Subcutaneous abdominal adipose tissue (tissue), 5 donors: ENCODE measurements at regions not wholly inside any gene's neighbourhood (a gene's known extent, or its start where the extent isn't known, plus 50 kb on each side); places are given as distances from the start of the nearest gene placed in this dataset.
"Not testable (repeated sequence)": the region's sequence is repeated elsewhere in the genome, so short reads cannot be mapped to it uniquely, and the experiment has no call there.

Source experiments
- H3K27ac ChIP-seq: one replicate; pipeline ENCODE4 v1.7.0; 2013; ENCODE audit warnings: low read depth, mild to moderate bottlenecking, inconsistent platforms, low read length, moderate library complexity
- H3K27me3 ChIP-seq, 5 donors: one replicate each; pipeline ENCODE4 v1.7.0; 2013; ENCODE audit warnings: low read length in 5 of 5, inconsistent platforms in 1 of 5; ENCODE audit not compliant: control insufficient read depth in 5 of 5, insufficient read depth in 4 of 5
- H3K36me3 ChIP-seq, 5 donors: one replicate each; pipeline ENCODE4 v1.7.0; 2013; ENCODE audit warnings: low read length in 5 of 5; ENCODE audit not compliant: control insufficient read depth in 5 of 5, insufficient read depth in 5 of 5
- H3K4me1 ChIP-seq, 5 donors: one replicate each; pipeline ENCODE4 v1.7.0; 2013; ENCODE audit warnings: low read length in 5 of 5, mild to moderate bottlenecking in 3 of 5, moderate library complexity in 1 of 5; ENCODE audit not compliant: control insufficient read depth in 5 of 5, insufficient read depth in 5 of 5
- H3K4me3 ChIP-seq, 5 donors: one replicate each; pipeline ENCODE4 v1.7.0; 2013; ENCODE audit warnings: low read length in 5 of 5, low read depth in 1 of 5
- H3K9ac ChIP-seq, 5 donors: one replicate each; pipeline ENCODE4 v1.7.0; 2013; ENCODE audit warnings: low read length in 5 of 5, mild to moderate bottlenecking in 4 of 5, moderate library complexity in 3 of 5
- H3K9me3 ChIP-seq, 5 donors: one replicate each; pipeline ENCODE4 v1.7.0; 2013; ENCODE audit warnings: low read length in 5 of 5; ENCODE audit not compliant: control insufficient read depth in 5 of 5
- donor health status: healthy.
- donor health status: healthy.
- donor health status: healthy.
- donor health status: healthy.
- donor health status: healthy.

DNA sequence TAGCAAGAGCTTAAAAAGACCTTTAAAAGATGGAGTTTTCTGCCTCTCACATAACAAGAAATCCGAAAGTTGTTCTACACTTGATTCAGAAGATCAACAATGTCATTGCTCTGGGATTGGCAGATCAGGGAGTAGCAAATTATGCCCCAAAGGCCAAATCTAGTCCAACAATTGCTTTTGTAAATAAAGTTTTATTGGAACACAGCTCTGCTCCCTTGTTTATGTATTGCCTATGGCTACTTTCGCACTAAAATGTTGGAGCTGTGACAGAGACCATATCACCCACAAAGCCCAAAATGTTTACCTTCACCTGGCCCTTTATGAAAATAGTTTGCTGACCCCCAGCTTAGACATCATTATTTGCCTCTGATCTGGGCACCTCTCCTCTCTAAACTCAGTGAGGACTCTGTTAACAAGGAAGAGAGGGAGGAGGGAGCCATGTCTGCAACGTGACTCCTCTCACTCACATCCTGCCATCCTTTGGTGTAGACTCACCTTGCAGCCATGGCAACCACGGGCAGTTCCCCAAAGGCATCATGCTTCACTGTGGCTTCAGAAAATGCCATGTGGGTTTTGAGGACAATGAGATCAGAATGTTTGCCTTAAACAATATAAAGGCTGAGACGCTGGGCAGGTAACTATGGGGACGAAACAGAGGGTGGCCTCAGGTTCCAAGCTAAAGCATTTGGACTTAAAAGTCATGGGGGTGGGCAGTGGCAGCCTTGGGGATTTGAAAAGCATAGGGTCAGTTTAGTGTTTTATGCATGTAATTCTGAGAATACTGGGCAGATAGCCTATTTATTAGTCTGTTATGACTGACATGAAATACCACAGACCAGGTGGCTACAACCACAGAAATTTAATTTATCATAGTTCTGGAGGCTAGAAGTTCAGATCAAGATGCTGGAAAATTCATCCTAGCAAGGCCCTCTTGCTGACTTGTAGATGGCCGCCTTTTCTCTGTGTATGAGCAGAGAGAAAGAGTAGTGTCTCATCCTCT lies 149.7 kb upstream of the TNFAIP3 start:
- no peak overlapping the region for H3K27ac ChIP-seq

DNA sequence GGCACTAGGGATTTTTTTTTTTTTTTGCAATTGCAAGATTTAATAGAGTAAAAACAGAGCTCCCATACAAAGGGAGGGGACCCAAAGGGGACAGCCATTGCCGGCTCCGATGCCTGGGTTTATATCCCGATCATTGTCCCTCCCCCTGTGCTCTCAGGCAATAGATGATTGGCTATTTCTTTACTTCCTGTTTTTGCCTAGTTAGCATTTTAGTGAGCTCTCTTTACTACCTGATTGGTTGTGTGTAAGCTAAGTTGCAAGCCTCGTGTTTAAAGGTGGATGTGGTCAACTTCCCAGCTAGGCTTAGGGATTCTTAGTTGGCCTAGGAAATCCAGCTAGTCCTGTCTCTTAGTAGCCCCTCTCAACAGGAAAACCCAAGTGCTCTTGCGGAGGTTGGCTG lies 148.2 kb upstream of the TNFAIP3 start:
- H3K4me1 ChIP-seq, H3K4me3 ChIP-seq, H3K27me3 ChIP-seq, H3K9ac ChIP-seq, H3K9me3 ChIP-seq, H3K36me3 ChIP-seq, H3K27ac ChIP-seq: not testable (repeated sequence)

More for the DNA sequence above, 149.7 kb upstream of the TNFAIP3 start:
- Histone ChIP-seq H3K4me3 (no peak overlapping the region), H3K36me3 (no peaks in the 10 kb centered on the region), H3K27me3 (no peaks in the 10 kb centered on the region), H3K9ac (no peak overlapping the region), H3K9me3 (no peaks in the 10 kb centered on the region), H3K4me1 (no peaks in the 10 kb centered on the region)

DNA sequence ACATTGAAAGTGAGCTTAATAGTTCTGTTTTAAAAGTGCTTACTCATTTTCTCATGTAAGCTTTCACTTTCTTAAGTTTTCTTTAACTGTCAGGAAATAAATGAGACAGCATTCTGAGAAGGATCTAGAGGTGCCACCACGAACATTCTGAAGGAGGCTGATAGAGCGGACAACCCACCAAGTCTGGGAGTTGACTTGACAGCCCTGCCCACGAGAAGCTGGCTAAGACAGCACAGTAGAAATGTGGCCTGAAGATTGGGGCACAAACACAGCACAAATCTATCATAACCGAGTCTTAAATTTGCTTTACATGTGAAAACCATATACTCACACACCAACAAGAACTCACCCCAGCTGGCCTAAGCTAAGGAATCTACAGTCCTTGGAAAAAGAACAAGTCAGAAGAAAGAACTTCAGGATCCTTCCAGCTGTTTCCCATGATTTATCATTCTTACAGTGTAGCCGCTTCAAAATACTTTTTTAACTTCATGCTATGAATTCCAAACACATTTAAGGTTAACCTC lies 144.2 kb upstream of the TNFAIP3 start:
- Histone ChIP-seq H3K36me3 (no peaks in the 10 kb centered on the region), H3K9me3 (no peaks in the 10 kb centered on the region), H3K27me3 (no peaks in the 10 kb centered on the region), H3K4me1 (peaks cover 3 to 19% (median 15%) of the 10 kb centered on the region in 5 donors), H3K4me3 (no peak overlapping the region), H3K27ac (no peak overlapping the region), H3K9ac (no peak overlapping the region)

DNA sequence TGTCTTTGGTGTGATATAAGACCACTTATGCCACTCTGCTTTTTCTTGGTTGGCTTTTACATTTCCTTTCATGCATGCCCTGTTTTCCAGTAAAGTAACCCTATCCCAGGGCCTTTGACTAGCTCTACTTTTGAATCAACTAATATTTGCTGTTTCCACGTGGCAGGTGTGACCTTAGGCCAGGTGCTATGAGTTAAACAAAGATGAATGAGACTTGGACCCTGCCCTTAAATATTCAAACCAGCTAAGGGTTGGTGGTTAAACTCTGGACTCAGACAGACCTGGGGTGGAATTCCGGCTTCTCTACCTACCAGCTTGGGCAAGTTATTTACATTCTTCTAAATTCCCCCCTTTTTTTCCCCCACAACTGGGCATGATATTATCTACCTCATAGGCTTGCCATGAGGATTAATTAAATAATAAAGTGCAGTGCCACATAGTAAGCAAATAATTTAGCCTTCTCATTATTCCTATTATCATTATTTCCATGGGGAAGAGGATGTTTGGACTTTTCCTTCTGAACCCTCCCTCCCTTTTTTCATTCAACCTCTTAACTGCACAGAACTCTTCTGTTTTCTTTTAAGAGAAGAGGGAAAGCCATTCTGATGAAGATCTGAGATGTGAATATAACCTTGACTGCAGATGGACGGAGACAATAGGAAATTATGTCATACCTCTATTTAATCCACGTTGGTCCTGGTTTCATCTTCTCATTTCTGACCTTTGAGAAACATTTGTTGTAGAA lies 143.6 kb upstream of the TNFAIP3 start:
- Histone ChIP-seq H3K36me3 (no peaks in the 10 kb centered on the region), H3K9me3 (no peaks in the 10 kb centered on the region), H3K4me1 (peaks cover 3 to 21% (median 18%) of the 10 kb centered on the region in 5 donors), H3K27me3 (no peaks in the 10 kb centered on the region), H3K9ac (no peak overlapping the region), H3K4me3 (no peak overlapping the region), H3K27ac (no peak overlapping the region)

DNA sequence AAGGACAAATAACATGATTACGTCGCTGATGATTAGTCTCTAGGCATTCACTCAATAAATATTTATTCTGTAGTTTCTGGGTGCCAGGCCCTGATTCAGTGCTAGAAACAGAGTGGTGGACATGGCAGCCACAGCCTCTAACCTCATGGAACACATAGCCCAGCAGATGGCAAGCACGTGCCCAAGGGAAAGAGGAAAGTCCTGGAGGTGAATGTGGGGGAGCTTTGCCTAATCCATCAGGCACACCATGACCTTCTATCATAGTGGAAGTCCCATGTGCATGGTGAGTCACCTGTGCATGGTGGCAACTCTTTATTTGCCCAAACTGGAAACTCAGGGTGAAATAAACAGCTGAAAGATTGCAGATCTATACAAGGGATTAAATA lies 143.0 kb upstream of the TNFAIP3 start:
- Histone ChIP-seq H3K9me3 (no peaks in the 10 kb centered on the region), H3K4me1 (peaks cover 3 to 27% (median 23%) of the 10 kb centered on the region in 5 donors), H3K27me3 (no peaks in the 10 kb centered on the region), H3K27ac (no peak overlapping the region), H3K4me3 (no peak overlapping the region), H3K9ac (no peak overlapping the region), H3K36me3 (no peaks in the 10 kb centered on the region)

DNA sequence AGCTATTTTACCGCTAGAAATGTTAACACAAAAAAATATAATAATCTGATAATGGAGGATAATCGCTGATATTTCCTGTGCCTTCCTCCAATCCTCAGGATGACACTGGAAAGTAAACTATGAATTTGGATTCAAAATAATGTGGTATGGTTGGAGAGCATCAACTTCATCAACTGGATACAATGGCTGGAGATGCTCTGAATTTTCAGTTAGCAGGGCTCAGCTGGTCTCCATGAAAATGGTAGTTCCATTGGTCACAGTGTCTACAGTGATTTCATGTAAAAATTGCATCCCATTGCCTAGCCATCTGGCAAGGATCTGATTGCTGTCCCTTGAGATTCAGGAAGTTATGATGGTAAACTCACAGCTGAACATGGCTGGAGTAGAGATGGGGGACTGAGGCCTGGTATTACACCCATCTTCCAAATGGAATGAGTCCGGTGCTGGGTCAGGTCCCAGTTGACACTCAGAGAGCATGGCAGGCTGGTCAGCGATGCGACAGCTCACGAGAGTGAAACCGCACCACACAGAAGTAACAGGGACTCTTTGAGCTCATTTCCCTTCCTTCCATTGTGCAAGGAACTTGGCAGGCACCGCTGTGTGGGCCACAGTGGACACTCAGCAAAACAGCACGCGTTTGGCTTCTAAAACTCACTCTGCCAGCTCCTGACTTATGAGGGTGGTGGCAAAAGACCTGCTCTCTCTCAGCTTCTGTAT lies 142.4 kb upstream of the TNFAIP3 start:
- Histone ChIP-seq H3K9me3 (no peaks in the 10 kb centered on the region), H3K27me3 (no peaks in the 10 kb centered on the region), H3K9ac (no peak overlapping the region), H3K36me3 (no peaks in the 10 kb centered on the region), H3K27ac (peak overlapping the region; percentile 64), H3K4me1 (peaks cover 3 to 33% (median 30%) of the 10 kb centered on the region in 5 donors), H3K4me3 (peak overlapping the region in 3 of 5 donors; percentile 12 to 51 (median 28))

DNA sequence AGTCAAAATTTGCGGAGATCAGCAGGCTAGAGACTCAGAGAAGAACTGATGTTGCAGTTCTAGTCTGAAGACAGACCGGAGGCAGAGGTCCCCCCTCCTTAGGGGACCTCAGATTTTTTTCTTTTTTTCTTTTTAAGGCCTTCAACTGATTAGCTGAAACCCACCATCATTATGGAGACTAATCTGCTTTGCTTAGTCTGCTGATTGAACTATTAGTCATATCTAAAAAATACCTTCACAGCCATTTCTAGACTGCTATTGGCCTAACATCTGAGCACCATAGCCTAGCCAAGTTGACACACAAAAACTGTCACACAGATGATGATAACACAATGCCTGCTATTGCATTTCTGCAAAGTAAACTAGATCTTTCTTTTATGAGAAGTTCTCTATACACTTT lies 141.1 kb upstream of the TNFAIP3 start:
- H3K27me3 ChIP-seq = no peaks in the 10 kb centered on the region

DNA sequence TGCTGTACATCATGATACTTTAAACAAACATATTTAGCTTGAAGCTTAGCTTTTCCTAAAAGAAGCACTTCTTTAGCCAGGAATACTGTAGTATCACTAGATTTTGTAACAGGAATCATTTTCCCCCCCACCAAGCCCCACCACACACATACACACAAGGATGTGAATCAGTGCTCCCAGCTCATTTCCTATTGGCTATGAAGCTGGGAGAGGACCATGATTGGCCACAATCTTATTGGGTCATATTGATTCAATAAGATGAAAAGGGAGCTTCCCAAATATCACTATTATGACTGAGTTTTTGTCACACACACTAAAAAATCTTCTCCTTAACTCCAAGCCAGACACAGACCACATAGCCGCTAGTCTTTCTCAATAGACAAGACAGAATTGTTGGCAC lies 140.5 kb upstream of the TNFAIP3 start:
- H3K27ac ChIP-seq = no peak overlapping the region
- H3K9ac ChIP-seq = no peak overlapping the region
- H3K36me3 ChIP-seq = no peaks in the 10 kb centered on the region
- no peaks in the 10 kb centered on the region for H3K27me3 ChIP-seq
- no peaks in the 10 kb centered on the region for H3K9me3 ChIP-seq
- no peak overlapping the region for H3K4me3 ChIP-seq
- H3K4me1 ChIP-seq = peaks cover 3 to 43% (median 38%) of the 10 kb centered on the region in 5 donors

More for the DNA sequence above, 141.1 kb upstream of the TNFAIP3 start:
- H3K4me3 ChIP-seq = no peak overlapping the region
- H3K4me1 ChIP-seq = peaks cover 3 to 42% (median 38%) of the 10 kb centered on the region in 5 donors
- no peaks in the 10 kb centered on the region for H3K9me3 ChIP-seq
- H3K27ac ChIP-seq = no peak overlapping the region
- H3K9ac ChIP-seq = no peak overlapping the region
- H3K36me3 ChIP-seq = no peaks in the 10 kb centered on the region

DNA sequence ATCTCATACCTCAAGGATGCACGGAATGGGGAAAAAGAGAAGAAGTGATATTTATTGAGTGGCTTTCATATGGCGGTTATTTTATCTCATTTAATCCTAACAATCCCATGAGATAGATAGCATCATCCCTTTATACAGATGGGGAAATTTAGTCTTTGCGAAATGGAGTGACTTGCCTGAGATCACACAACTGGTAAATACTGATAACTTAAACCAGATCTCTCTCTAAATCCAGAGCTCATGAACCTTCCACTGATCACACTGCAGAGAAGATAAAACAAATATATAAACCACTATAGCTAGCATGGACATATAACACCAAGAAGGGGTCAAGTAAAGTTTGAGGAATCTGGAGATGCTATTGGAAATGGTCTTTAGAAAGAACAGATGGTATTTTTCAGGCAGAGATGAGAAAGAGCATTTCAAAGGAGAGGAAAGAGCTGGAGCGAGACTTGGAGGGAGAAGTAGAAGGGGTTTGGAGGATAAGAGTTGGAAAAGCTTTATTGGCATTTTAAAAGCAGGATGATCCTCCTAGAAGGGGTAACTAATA lies 139.8 kb upstream of the TNFAIP3 start:
- Histone ChIP-seq H3K36me3 (no peaks in the 10 kb centered on the region), H3K9ac (no peak overlapping the region), H3K4me1 (peaks cover 3 to 49% (median 41%) of the 10 kb centered on the region in 5 donors), H3K27me3 (no peaks in the 10 kb centered on the region), H3K9me3 (no peaks in the 10 kb centered on the region), H3K27ac (no peak overlapping the region), H3K4me3 (no peak overlapping the region)
